ENCODE measurements at regions not wholly inside any gene's neighbourhood (a gene's known extent, or its start where the extent isn't known, plus 50 kb on each side); places are given as distances from the start of the nearest gene placed in this dataset.

GRCh38 chr10:129140921-129141885 lies 325.8 kb upstream of the MGMT start:
- TF ChIP-seq CTCF (IDR thresholded peaks at IDR 0.05 in 2 of 3, conservative IDR thresholded peaks at IDR 0.05 in 1 of 3; ENCODE audit: insufficient read depth in 2 of 3, low read depth in 1 of 3, low read length in 3 of 3) (no peak), BHLHE40 (IDR thresholded peaks at IDR 0.05; ENCODE audit: low read length) (no peak), ZNF609 (CRISPR knock-in tag; IDR thresholded peaks at IDR 0.05; ENCODE audit: borderline replicate concordance) (no peak), EZH2 (IDR thresholded peaks at IDR 0.05; ENCODE audit: borderline replicate concordance, low read depth, low read length) (no peak), ZBTB33 (CRISPR knock-in tag; IDR thresholded peaks at IDR 0.05) (no peak), SREBF2 (CRISPR knock-in tag; IDR thresholded peaks at IDR 0.05) (no peak), GATA2 (CRISPR knock-in tag; IDR thresholded peaks at IDR 0.05) (no peak), THAP7 (CRISPR knock-in tag; IDR thresholded peaks at IDR 0.05) (no peak), SMC3 (conservative IDR thresholded peaks at IDR 0.05; ENCODE audit: insufficient read depth, low read depth, low read length) (no peak)

All from K562 (cell line).